ENCODE measurements at regions not wholly inside any gene's neighbourhood (a gene's known extent, or its start where the extent isn't known, plus 50 kb on each side); places are given as distances from the start of the nearest gene placed in this dataset.
A peak's percentile ranks its signal among the peaks of the same experiment; 100 is the strongest.

DNA sequence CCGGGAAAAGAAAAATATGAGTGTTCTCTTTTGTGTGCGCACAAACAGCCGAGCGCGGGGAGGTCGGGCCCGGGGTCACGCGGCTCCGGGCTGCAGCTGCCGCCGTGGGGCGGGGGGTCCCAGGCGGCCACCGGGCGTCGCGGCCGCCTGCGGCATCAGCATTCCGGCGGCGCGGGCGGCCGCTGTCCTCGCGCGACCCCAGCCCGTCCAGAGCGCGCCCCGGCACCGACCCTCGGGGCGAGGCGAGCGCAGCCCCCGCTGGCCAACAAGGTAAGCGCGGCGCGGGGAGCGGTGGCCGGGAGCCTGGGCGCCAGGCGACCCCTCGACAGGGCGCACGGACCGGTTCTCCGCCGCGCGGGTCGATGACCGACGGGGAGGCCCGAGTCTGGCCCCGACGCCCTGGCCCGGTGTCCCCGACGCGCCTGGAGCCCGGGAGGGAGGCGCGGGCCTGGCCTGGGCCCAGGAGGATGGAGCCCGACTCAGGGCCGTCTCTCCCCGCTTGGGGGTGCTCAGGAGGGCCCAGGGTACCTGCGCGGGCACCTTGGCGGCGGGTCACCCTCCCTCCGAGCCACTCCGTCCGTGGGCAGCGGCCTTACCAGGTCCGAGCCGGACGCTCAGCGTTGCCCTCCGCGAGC is 103.9 kb upstream of the DIO3 start:
- peak overlapping the region; percentile 56 for H3K4me3 ChIP-seq
- H3K4me3 Mint-ChIP-seq = peak overlapping the region; percentile 65; the same call in 2 of the 3 replicates

More for the DNA sequence above, 103.9 kb upstream of the DIO3 start:
- H4K20me1 ChIP-seq (replicated peaks; ENCODE audit: insufficient read depth) = no peaks in the 10 kb centered on the region
- ATAC-seq (peak; percentile 57), DNase-seq (ENCODE audit: low spot score) (peak; percentile 59)
- Mint-ChIP-seq H3K36me3 (ENCODE audit: low read depth) (no peaks in the 10 kb centered on the region), H3K27ac (no peak overlapping the region), H3K27me3 (ENCODE audit: insufficient read depth, low read depth, poor library complexity) (peaks cover 57% of the 10 kb centered on the region), H3K9me3 (no peaks in the 10 kb centered on the region), H3K4me1 (peaks cover 14% of the 10 kb centered on the region)
- TF ChIP-seq ZNF114 (CRISPR knock-in tag; IDR thresholded peaks at IDR 0.05) (no peak), POLR2AphosphoS5 (IDR thresholded peaks at IDR 0.05; ENCODE audit: low read depth) (no peak), CREB1 (CRISPR knock-in tag; IDR thresholded peaks at IDR 0.05; ENCODE audit: low read depth) (no peak), ZNF331 (CRISPR knock-in tag; IDR thresholded peaks at IDR 0.05; ENCODE audit: low read depth) (no peak), EZH2 (IDR thresholded peaks at IDR 0.05; ENCODE audit: low read depth, unreplicated experiment) (no peak), ETS1 (IDR thresholded peaks at IDR 0.05) (no peak), NANOG (IDR thresholded peaks at IDR 0.05; ENCODE audit: borderline replicate concordance) (no peak), JUNB (IDR thresholded peaks at IDR 0.05; ENCODE audit: unreplicated experiment) (no peak)
- TF ChIP-seq, protein P1, sequence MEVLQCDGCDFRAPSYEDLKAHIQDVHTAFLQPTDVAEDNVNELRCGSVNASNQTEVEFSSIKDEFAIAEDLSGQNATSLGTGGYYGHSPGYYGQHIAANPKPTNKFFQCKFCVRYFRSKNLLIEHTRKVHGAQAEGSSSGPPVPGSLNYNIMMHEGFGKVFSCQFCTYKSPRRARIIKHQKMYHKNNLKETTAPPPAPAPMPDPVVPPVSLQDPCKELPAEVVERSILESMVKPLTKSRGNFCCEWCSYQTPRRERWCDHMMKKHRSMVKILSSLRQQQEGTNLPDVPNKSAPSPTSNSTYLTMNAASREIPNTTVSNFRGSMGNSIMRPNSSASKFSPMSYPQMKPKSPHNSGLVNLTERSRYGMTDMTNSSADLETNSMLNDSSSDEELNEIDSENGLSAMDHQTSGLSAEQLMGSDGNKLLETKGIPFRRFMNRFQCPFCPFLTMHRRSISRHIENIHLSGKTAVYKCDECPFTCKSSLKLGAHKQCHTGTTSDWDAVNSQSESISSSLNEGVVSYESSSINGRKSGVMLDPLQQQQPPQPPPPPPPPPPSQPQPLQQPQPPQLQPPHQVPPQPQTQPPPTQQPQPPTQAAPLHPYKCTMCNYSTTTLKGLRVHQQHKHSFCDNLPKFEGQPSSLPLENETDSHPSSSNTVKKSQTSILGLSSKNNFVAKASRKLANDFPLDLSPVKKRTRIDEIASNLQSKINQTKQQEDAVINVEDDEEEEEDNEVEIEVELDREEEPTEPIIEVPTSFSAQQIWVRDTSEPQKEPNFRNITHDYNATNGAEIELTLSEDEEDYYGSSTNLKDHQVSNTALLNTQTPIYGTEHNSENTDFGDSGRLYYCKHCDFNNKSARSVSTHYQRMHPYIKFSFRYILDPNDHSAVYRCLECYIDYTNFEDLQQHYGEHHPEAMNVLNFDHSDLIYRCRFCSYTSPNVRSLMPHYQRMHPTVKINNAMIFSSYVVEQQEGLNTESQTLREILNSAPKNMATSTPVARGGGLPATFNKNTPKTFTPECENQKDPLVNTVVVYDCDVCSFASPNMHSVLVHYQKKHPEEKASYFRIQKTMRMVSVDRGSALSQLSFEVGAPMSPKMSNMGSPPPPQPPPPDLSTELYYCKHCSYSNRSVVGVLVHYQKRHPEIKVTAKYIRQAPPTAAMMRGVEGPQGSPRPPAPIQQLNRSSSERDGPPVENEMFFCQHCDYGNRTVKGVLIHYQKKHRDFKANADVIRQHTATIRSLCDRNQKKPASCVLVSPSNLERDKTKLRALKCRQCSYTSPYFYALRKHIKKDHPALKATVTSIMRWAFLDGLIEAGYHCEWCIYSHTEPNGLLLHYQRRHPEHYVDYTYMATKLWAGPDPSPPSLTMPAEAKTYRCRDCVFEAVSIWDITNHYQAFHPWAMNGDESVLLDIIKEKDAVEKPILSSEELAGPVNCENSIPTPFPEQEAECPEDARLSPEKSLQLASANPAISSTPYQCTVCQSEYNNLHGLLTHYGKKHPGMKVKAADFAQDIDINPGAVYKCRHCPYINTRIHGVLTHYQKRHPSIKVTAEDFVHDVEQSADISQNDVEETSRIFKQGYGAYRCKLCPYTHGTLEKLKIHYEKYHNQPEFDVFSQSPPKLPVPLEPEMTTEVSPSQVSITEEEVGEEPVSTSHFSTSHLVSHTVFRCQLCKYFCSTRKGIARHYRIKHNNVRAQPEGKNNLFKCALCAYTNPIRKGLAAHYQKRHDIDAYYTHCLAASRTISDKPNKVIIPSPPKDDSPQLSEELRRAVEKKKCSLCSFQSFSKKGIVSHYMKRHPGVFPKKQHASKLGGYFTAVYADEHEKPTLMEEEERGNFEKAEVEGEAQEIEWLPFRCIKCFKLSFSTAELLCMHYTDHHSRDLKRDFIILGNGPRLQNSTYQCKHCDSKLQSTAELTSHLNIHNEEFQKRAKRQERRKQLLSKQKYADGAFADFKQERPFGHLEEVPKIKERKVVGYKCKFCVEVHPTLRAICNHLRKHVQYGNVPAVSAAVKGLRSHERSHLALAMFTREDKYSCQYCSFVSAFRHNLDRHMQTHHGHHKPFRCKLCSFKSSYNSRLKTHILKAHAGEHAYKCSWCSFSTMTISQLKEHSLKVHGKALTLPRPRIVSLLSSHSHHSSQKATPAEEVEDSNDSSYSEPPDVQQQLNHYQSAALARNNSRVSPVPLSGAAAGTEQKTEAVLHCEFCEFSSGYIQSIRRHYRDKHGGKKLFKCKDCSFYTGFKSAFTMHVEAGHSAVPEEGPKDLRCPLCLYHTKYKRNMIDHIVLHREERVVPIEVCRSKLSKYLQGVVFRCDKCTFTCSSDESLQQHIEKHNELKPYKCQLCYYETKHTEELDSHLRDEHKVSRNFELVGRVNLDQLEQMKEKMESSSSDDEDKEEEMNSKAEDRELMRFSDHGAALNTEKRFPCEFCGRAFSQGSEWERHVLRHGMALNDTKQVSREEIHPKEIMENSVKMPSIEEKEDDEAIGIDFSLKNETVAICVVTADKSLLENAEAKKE (CRISPR knock-in tag; IDR thresholded peaks at IDR 0.05) = no peak
- TF ChIP-seq, protein P2, sequence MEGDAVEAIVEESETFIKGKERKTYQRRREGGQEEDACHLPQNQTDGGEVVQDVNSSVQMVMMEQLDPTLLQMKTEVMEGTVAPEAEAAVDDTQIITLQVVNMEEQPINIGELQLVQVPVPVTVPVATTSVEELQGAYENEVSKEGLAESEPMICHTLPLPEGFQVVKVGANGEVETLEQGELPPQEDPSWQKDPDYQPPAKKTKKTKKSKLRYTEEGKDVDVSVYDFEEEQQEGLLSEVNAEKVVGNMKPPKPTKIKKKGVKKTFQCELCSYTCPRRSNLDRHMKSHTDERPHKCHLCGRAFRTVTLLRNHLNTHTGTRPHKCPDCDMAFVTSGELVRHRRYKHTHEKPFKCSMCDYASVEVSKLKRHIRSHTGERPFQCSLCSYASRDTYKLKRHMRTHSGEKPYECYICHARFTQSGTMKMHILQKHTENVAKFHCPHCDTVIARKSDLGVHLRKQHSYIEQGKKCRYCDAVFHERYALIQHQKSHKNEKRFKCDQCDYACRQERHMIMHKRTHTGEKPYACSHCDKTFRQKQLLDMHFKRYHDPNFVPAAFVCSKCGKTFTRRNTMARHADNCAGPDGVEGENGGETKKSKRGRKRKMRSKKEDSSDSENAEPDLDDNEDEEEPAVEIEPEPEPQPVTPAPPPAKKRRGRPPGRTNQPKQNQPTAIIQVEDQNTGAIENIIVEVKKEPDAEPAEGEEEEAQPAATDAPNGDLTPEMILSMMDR (conservative IDR thresholded peaks at IDR 0.05; ENCODE audit: low read depth in 2 of 2) = no peak; a peak in 1 of 4 replicates
- TF ChIP-seq, protein P3, sequence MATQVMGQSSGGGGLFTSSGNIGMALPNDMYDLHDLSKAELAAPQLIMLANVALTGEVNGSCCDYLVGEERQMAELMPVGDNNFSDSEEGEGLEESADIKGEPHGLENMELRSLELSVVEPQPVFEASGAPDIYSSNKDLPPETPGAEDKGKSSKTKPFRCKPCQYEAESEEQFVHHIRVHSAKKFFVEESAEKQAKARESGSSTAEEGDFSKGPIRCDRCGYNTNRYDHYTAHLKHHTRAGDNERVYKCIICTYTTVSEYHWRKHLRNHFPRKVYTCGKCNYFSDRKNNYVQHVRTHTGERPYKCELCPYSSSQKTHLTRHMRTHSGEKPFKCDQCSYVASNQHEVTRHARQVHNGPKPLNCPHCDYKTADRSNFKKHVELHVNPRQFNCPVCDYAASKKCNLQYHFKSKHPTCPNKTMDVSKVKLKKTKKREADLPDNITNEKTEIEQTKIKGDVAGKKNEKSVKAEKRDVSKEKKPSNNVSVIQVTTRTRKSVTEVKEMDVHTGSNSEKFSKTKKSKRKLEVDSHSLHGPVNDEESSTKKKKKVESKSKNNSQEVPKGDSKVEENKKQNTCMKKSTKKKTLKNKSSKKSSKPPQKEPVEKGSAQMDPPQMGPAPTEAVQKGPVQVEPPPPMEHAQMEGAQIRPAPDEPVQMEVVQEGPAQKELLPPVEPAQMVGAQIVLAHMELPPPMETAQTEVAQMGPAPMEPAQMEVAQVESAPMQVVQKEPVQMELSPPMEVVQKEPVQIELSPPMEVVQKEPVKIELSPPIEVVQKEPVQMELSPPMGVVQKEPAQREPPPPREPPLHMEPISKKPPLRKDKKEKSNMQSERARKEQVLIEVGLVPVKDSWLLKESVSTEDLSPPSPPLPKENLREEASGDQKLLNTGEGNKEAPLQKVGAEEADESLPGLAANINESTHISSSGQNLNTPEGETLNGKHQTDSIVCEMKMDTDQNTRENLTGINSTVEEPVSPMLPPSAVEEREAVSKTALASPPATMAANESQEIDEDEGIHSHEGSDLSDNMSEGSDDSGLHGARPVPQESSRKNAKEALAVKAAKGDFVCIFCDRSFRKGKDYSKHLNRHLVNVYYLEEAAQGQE (IDR thresholded peaks at IDR 0.05; ENCODE audit: unreplicated experiment) = no peak
- H3K36me3 ChIP-seq (ENCODE audit: insufficient read depth) = no peaks in the 10 kb centered on the region
- peak overlapping the region; percentile 79; the same call in 1 of the 2 replicates for H3K4me2 ChIP-seq
- no peaks in the 10 kb centered on the region for H3F3A ChIP-seq (replicated peaks; ENCODE audit: low read depth)
- H3K27me3 ChIP-seq (ENCODE audit: insufficient read depth) = peaks cover 78% of the 10 kb centered on the region
- H3K4me1 ChIP-seq (ENCODE audit: insufficient read depth) = peaks cover 9% of the 10 kb centered on the region
- no peak overlapping the region for H3K27ac ChIP-seq (ENCODE audit: low read depth)
- H2AFZ ChIP-seq = 0 out of 2 replicates have a peak overlapping the region, but pooled peaks have one; percentile 43
- H3K79me2 ChIP-seq (replicated peaks; ENCODE audit: insufficient read depth) = no peaks in the 10 kb centered on the region
- H3K9me2 ChIP-seq (ENCODE audit: insufficient read depth) = no peaks in the 10 kb centered on the region
